ENCODE measurements at regions not wholly inside any gene's neighbourhood (a gene's known extent, or its start where the extent isn't known, plus 50 kb on each side); places are given as distances from the start of the nearest gene placed in this dataset.
"Not testable (repeated sequence)": the region's sequence is repeated elsewhere in the genome, so short reads cannot be mapped to it uniquely, and the experiment has no call there.

- no peak for DNase-seq
- Mint-ChIP-seq H3K27ac (no peak overlapping the region), H3K4me1 (no peaks in the 10 kb centered on the region), H3K4me3 (no peak overlapping the region), H3K27me3 (no peaks in the 10 kb centered on the region), H3K9me3 (peaks cover 11% of the 10 kb centered on the region), H3K36me3 (ENCODE audit: low read depth) (no peaks in the 10 kb centered on the region)
- intact Hi-C loops (cut with micrococcal nuclease), result no loop called here
Measured at GRCh38 chr4:125541836-125542385, 227.2 kb downstream of the FAT4 start.

GRCh38 chr4:125546272-125546671, 231.5 kb downstream of the FAT4 start:
- no peak for DNase-seq
- H3K9me3 Mint-ChIP-seq, result peaks cover 4% of the 10 kb centered on the region
- no peaks in the 10 kb centered on the region for H3K27me3 Mint-ChIP-seq
- intact Hi-C loops (cut with micrococcal nuclease), result no loop called here
- no peaks in the 10 kb centered on the region for H3K4me1 Mint-ChIP-seq
- H3K36me3 Mint-ChIP-seq (ENCODE audit: low read depth), result no peaks in the 10 kb centered on the region
- H3K27ac Mint-ChIP-seq, result no peak overlapping the region
- no peak overlapping the region for H3K4me3 Mint-ChIP-seq

- no peak for DNase-seq
- H3K36me3 Mint-ChIP-seq (ENCODE audit: low read depth), result no peaks in the 10 kb centered on the region
Measured at GRCh38 chr4:125547836-125548235, 233.1 kb downstream of the FAT4 start.

GRCh38 chr4:125550769-125551168, 236.0 kb downstream of the FAT4 start:
- Mint-ChIP-seq H3K27me3 (no peaks in the 10 kb centered on the region), H3K27ac (no peak overlapping the region), H3K36me3 (ENCODE audit: low read depth) (no peaks in the 10 kb centered on the region), H3K9me3 (no peaks in the 10 kb centered on the region), H3K4me3 (no peak overlapping the region), H3K4me1 (no peaks in the 10 kb centered on the region)
- intact Hi-C loops (cut with micrococcal nuclease), result no loop called here
- no peak for DNase-seq

More at GRCh38 chr4:125547836-125548235, 233.1 kb downstream of the FAT4 start:
- no peaks in the 10 kb centered on the region for H3K4me1 Mint-ChIP-seq
- no peaks in the 10 kb centered on the region for H3K27me3 Mint-ChIP-seq
- intact Hi-C loops (cut with micrococcal nuclease), result no loop called here
- H3K27ac Mint-ChIP-seq, result no peak overlapping the region
- H3K9me3 Mint-ChIP-seq, result peaks cover 4% of the 10 kb centered on the region
- no peak overlapping the region for H3K4me3 Mint-ChIP-seq

GRCh38 chr4:125551466-125551865, 236.7 kb downstream of the FAT4 start:
- no peak for DNase-seq
- Mint-ChIP-seq H3K9me3 (no peaks in the 10 kb centered on the region), H3K4me1 (no peaks in the 10 kb centered on the region), H3K36me3 (ENCODE audit: low read depth) (no peaks in the 10 kb centered on the region), H3K4me3 (no peak overlapping the region), H3K27ac (no peak overlapping the region), H3K27me3 (no peaks in the 10 kb centered on the region)
- intact Hi-C loops (cut with micrococcal nuclease), result no loop called here

GRCh38 chr4:125551967-125552366, 237.2 kb downstream of the FAT4 start:
- Mint-ChIP-seq H3K36me3 (ENCODE audit: low read depth) (no peaks in the 10 kb centered on the region), H3K9me3 (no peaks in the 10 kb centered on the region), H3K27me3 (no peaks in the 10 kb centered on the region), H3K4me3 (no peak overlapping the region), H3K4me1 (no peaks in the 10 kb centered on the region), H3K27ac (no peak overlapping the region)
- no peak for DNase-seq
- intact Hi-C loops (cut with micrococcal nuclease), result no loop called here

- Mint-ChIP-seq H3K9me3 (peaks cover 3% of the 10 kb centered on the region), H3K27me3 (no peaks in the 10 kb centered on the region), H3K4me3 (no peak overlapping the region), H3K36me3 (ENCODE audit: low read depth) (no peaks in the 10 kb centered on the region), H3K4me1 (no peaks in the 10 kb centered on the region), H3K27ac (no peak overlapping the region)
- intact Hi-C loops (cut with micrococcal nuclease), result no loop called here
- no peak for DNase-seq
Measured at GRCh38 chr4:125572601-125573000, 257.8 kb downstream of the FAT4 start.

GRCh38 chr4:125573368-125573767, 258.6 kb downstream of the FAT4 start:
- no peak overlapping the region for H3K27ac Mint-ChIP-seq
- H3K27me3 Mint-ChIP-seq, result no peaks in the 10 kb centered on the region
- no peaks in the 10 kb centered on the region for H3K4me1 Mint-ChIP-seq
- no peak for DNase-seq
- no peak overlapping the region for H3K4me3 Mint-ChIP-seq
- intact Hi-C loops (cut with micrococcal nuclease), result no loop called here
- H3K9me3 Mint-ChIP-seq, result peaks cover 3% of the 10 kb centered on the region
- no peaks in the 10 kb centered on the region for H3K36me3 Mint-ChIP-seq (ENCODE audit: low read depth)

GRCh38 chr4:125573786-125574185, 259.0 kb downstream of the FAT4 start:
- H3K27ac Mint-ChIP-seq, result no peak overlapping the region
- H3K27me3 Mint-ChIP-seq, result no peaks in the 10 kb centered on the region
- H3K9me3 Mint-ChIP-seq, result peaks cover 3% of the 10 kb centered on the region
- H3K4me3 Mint-ChIP-seq, result no peak overlapping the region
- no peaks in the 10 kb centered on the region for H3K36me3 Mint-ChIP-seq (ENCODE audit: low read depth)
- intact Hi-C loops (cut with micrococcal nuclease), result no loop called here
- DNase-seq, result no peak
- no peaks in the 10 kb centered on the region for H3K4me1 Mint-ChIP-seq

GRCh38 chr4:125582302-125582701, 267.5 kb downstream of the FAT4 start:
- Mint-ChIP-seq H3K4me1 (no peaks in the 10 kb centered on the region), H3K27ac (no peak overlapping the region), H3K27me3 (no peaks in the 10 kb centered on the region), H3K9me3 (no peaks in the 10 kb centered on the region), H3K36me3 (ENCODE audit: low read depth) (no peaks in the 10 kb centered on the region), H3K4me3 (no peak overlapping the region)
- DNase-seq, result no peak
- intact Hi-C loops (cut with micrococcal nuclease), result no loop called here

- H3K9me3 Mint-ChIP-seq, result no peaks in the 10 kb centered on the region
- no peaks in the 10 kb centered on the region for H3K36me3 Mint-ChIP-seq (ENCODE audit: low read depth)
- H3K27ac Mint-ChIP-seq, result no peak overlapping the region
- intact Hi-C loops (cut with micrococcal nuclease), result no loop called here
- no peak for DNase-seq
- H3K4me1 Mint-ChIP-seq, result no peaks in the 10 kb centered on the region
- H3K27me3 Mint-ChIP-seq, result no peaks in the 10 kb centered on the region
- no peak overlapping the region for H3K4me3 Mint-ChIP-seq
Measured at GRCh38 chr4:125590158-125590557, 275.4 kb downstream of the FAT4 start.

GRCh38 chr4:125591290-125591689, 276.5 kb downstream of the FAT4 start:
- Mint-ChIP-seq H3K27me3 (no peaks in the 10 kb centered on the region), H3K4me3 (no peak overlapping the region), H3K9me3 (no peaks in the 10 kb centered on the region), H3K36me3 (ENCODE audit: low read depth) (no peaks in the 10 kb centered on the region), H3K27ac (no peak overlapping the region), H3K4me1 (no peaks in the 10 kb centered on the region)
- no peak for DNase-seq
- intact Hi-C loops (cut with micrococcal nuclease), result no loop called here

- Mint-ChIP-seq H3K27ac (no peak overlapping the region), H3K4me3 (no peak overlapping the region), H3K36me3 (ENCODE audit: low read depth) (no peaks in the 10 kb centered on the region), H3K9me3 (no peaks in the 10 kb centered on the region), H3K27me3 (no peaks in the 10 kb centered on the region), H3K4me1 (no peaks in the 10 kb centered on the region)
- intact Hi-C loops (cut with micrococcal nuclease), result no loop called here
- DNase-seq, result no peak
Measured at GRCh38 chr4:125594056-125594602, 279.4 kb downstream of the FAT4 start.

- H3K4me1 Mint-ChIP-seq; intact Hi-C loops (cut with micrococcal nuclease); H3K27me3 Mint-ChIP-seq; H3K9me3 Mint-ChIP-seq; H3K27ac Mint-ChIP-seq; H3K4me3 Mint-ChIP-seq; H3K36me3 Mint-ChIP-seq (ENCODE audit: low read depth); DNase-seq: not testable (repeated sequence)
Measured at GRCh38 chr4:125605926-125606325, 291.2 kb downstream of the FAT4 start.
